ENCODE measurements at regions not wholly inside any gene's neighbourhood (a gene's known extent, or its start where the extent isn't known, plus 50 kb on each side); places are given as distances from the start of the nearest gene placed in this dataset.
A peak's percentile ranks its signal among the peaks of the same experiment; 100 is the strongest.

DNA sequence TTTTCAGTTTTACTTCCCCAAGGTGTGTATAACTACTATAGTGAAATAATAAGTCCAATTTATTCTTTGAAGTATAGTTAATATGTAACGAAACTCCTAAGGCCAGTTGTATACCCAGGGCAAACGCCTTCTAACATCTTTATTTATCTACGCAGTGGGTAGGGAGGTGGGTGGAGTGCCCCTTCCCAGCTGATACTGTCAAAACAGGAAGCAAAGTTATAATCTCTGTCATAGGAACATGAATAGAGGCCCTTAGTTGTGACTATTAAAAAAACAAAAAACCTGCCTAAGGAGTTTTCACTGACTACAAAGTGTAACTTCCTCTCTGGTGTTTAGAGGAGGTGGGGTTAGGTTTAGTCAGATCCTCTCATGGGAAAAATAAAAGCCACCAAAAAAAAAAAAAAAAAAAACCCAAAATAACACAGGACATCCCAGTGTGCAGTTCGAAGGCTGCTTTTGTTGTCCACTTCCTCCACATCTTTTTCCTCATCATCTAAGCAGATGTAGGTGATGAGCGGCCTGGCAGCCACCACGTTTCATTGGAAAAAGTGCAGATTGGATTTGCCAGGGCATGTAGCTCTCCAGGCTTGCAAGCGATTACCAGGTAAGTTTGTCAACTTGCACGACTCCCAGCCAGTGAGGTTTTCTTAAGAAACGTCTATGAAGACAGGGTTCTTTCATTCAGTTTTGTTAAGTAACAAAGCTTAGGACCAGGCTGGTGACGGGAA, 58.7 kb downstream of the UTRN start (continued):
- TF ChIP-seq RCOR2 (CRISPR knock-in tag; IDR thresholded peaks at IDR 0.05) (peak; percentile 93), PAF1 (CRISPR knock-in tag; IDR thresholded peaks at IDR 0.05) (no peak), ZBTB20 (CRISPR knock-in tag; IDR thresholded peaks at IDR 0.05; ENCODE audit: borderline replicate concordance, low read depth) (peak; percentile 92), RXRB (CRISPR knock-in tag; IDR thresholded peaks at IDR 0.05; ENCODE audit: borderline replicate concordance) (peak; percentile 90), GABPB1 (CRISPR knock-in tag; IDR thresholded peaks at IDR 0.05) (peak; percentile 20; the same call in 1 of the 2 replicates), SALL1 (CRISPR knock-in tag; IDR thresholded peaks at IDR 0.05) (peak; percentile 85), SIX1 (CRISPR knock-in tag; IDR thresholded peaks at IDR 0.05; ENCODE audit: borderline replicate concordance) (peak; percentile 62; the same call in 1 of the 2 replicates), ZNF674 (CRISPR knock-in tag; IDR thresholded peaks at IDR 0.05; ENCODE audit: low read depth) (no peak), MATR3 (CRISPR knock-in tag; IDR thresholded peaks at IDR 0.05) (no peak), JDP2 (CRISPR knock-in tag; IDR thresholded peaks at IDR 0.05; ENCODE audit: borderline replicate concordance) (no peak; the same call in 1 of the 2 replicates), ZNF577 (CRISPR knock-in tag; IDR thresholded peaks at IDR 0.05; ENCODE audit: borderline replicate concordance, low read depth) (no peak), HOXA5 (CRISPR knock-in tag; IDR thresholded peaks at IDR 0.05) (peak; percentile 87), PCBP1 (IDR thresholded peaks at IDR 0.05; ENCODE audit: borderline replicate concordance, low read depth, low read length) (no peak), NFIC (IDR thresholded peaks at IDR 0.05; ENCODE audit: low read length) (peak; percentile 97), CCDC6 (CRISPR knock-in tag; IDR thresholded peaks at IDR 0.05) (peak; percentile 70; the same call in 1 of the 2 replicates), ZNF136 (CRISPR knock-in tag; IDR thresholded peaks at IDR 0.05; ENCODE audit: low read depth) (no peak), GABPA (IDR thresholded peaks at IDR 0.05; ENCODE audit: low read depth, low read length) (no peak), GABPA (CRISPR knock-in tag; IDR thresholded peaks at IDR 0.05; ENCODE audit: low read depth) (peak; percentile 69), HMG20B (CRISPR knock-in tag; conservative IDR thresholded peaks at IDR 0.05) (peak; percentile 89), ZNF414 (CRISPR knock-in tag; IDR thresholded peaks at IDR 0.05) (peak; percentile 81; the same call in 1 of the 2 replicates)
- TF ChIP-seq, protein P1, sequence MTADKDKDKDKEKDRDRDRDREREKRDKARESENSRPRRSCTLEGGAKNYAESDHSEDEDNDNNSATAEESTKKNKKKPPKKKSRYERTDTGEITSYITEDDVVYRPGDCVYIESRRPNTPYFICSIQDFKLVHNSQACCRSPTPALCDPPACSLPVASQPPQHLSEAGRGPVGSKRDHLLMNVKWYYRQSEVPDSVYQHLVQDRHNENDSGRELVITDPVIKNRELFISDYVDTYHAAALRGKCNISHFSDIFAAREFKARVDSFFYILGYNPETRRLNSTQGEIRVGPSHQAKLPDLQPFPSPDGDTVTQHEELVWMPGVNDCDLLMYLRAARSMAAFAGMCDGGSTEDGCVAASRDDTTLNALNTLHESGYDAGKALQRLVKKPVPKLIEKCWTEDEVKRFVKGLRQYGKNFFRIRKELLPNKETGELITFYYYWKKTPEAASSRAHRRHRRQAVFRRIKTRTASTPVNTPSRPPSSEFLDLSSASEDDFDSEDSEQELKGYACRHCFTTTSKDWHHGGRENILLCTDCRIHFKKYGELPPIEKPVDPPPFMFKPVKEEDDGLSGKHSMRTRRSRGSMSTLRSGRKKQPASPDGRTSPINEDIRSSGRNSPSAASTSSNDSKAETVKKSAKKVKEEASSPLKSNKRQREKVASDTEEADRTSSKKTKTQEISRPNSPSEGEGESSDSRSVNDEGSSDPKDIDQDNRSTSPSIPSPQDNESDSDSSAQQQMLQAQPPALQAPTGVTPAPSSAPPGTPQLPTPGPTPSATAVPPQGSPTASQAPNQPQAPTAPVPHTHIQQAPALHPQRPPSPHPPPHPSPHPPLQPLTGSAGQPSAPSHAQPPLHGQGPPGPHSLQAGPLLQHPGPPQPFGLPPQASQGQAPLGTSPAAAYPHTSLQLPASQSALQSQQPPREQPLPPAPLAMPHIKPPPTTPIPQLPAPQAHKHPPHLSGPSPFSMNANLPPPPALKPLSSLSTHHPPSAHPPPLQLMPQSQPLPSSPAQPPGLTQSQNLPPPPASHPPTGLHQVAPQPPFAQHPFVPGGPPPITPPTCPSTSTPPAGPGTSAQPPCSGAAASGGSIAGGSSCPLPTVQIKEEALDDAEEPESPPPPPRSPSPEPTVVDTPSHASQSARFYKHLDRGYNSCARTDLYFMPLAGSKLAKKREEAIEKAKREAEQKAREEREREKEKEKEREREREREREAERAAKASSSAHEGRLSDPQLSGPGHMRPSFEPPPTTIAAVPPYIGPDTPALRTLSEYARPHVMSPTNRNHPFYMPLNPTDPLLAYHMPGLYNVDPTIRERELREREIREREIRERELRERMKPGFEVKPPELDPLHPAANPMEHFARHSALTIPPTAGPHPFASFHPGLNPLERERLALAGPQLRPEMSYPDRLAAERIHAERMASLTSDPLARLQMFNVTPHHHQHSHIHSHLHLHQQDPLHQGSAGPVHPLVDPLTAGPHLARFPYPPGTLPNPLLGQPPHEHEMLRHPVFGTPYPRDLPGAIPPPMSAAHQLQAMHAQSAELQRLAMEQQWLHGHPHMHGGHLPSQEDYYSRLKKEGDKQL (CRISPR knock-in tag; IDR thresholded peaks at IDR 0.05; ENCODE audit: low read depth) = peak; percentile 95
- TF ChIP-seq, protein P2, sequence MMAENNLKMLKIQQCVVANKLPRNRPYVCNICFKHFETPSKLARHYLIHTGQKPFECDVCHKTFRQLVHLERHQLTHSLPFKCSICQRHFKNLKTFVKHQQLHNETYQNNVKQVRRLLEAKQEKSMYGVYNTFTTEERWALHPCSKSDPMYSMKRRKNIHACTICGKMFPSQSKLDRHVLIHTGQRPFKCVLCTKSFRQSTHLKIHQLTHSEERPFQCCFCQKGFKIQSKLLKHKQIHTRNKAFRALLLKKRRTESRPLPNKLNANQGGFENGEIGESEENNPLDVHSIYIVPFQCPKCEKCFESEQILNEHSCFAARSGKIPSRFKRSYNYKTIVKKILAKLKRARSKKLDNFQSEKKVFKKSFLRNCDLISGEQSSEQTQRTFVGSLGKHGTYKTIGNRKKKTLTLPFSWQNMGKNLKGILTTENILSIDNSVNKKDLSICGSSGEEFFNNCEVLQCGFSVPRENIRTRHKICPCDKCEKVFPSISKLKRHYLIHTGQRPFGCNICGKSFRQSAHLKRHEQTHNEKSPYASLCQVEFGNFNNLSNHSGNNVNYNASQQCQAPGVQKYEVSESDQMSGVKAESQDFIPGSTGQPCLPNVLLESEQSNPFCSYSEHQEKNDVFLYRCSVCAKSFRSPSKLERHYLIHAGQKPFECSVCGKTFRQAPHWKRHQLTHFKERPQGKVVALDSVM (CRISPR knock-in tag; IDR thresholded peaks at IDR 0.05) = no peak

All from HepG2 (cell line).